ENCODE measurements at regions not wholly inside any gene's neighbourhood (a gene's known extent, or its start where the extent isn't known, plus 50 kb on each side); places are given as distances from the start of the nearest gene placed in this dataset.

GRCh38 chr6:147651249-147652063 lies 143.0 kb downstream of the SAMD5 start:
- DNase-seq (ENCODE audit: low read depth in 1 of 2, low spot score in 2 of 2) = peak; percentile 77 to 84
- Histone ChIP-seq H3K27me3 (replicated peaks) (no peaks in the 10 kb centered on the region), H3K4me1 (replicated peaks) (peaks cover 72% of the 10 kb centered on the region), H3K4me3 (no peak overlapping the region), H3K9me3 (replicated peaks) (no peaks in the 10 kb centered on the region), H3K36me3 (no peaks in the 10 kb centered on the region), H3K27ac (peak overlapping the region; percentile 84)

GRCh38 chr6:147653631-147654030 lies 145.1 kb downstream of the SAMD5 start:
- H3K9me3 ChIP-seq (replicated peaks) = no peaks in the 10 kb centered on the region
- peaks cover 63% of the 10 kb centered on the region for H3K4me1 ChIP-seq (replicated peaks)
- no peak for DNase-seq (ENCODE audit: low read depth in 1 of 2, low spot score in 2 of 2)
- H3K27me3 ChIP-seq (replicated peaks) = no peaks in the 10 kb centered on the region
- H3K27ac ChIP-seq = peak overlapping the region; percentile 84
- no peak overlapping the region for H3K4me3 ChIP-seq
- no peaks in the 10 kb centered on the region for H3K36me3 ChIP-seq

GRCh38 chr6:147654103-147654845 lies 145.8 kb downstream of the SAMD5 start:
- Histone ChIP-seq H3K4me3 (no peak overlapping the region), H3K9me3 (replicated peaks) (no peaks in the 10 kb centered on the region), H3K27ac (peak overlapping the region; percentile 84), H3K27me3 (replicated peaks) (no peaks in the 10 kb centered on the region), H3K4me1 (replicated peaks) (peaks cover 57% of the 10 kb centered on the region), H3K36me3 (no peaks in the 10 kb centered on the region)
- DNase-seq (ENCODE audit: low read depth in 1 of 2, low spot score in 2 of 2) = peak in 1 of 2 experiments; percentile 82

- H3K4me1 ChIP-seq (replicated peaks) = peaks cover 1% of the 10 kb centered on the region; the same call in 1 of the 2 replicates
- H3K9me3 ChIP-seq (replicated peaks) = no peaks in the 10 kb centered on the region
- no peaks in the 10 kb centered on the region for H3K27me3 ChIP-seq (replicated peaks)
- no peak for DNase-seq (ENCODE audit: low read depth in 1 of 2, low spot score in 2 of 2)
- no peaks in the 10 kb centered on the region for H3K36me3 ChIP-seq
- H3K4me3 ChIP-seq = no peak overlapping the region
- no peak overlapping the region for H3K27ac ChIP-seq
Measured at GRCh38 chr6:147660334-147661311, 152.1 kb downstream of the SAMD5 start.

GRCh38 chr6:147662646-147663045 lies 154.2 kb downstream of the SAMD5 start:
- no peaks in the 10 kb centered on the region for H3K9me3 ChIP-seq (replicated peaks)
- no peaks in the 10 kb centered on the region for H3K36me3 ChIP-seq
- H3K4me3 ChIP-seq = no peak overlapping the region
- no peaks in the 10 kb centered on the region for H3K27me3 ChIP-seq (replicated peaks)
- no peaks in the 10 kb centered on the region for H3K4me1 ChIP-seq (replicated peaks)
- DNase-seq (ENCODE audit: low read depth in 1 of 2, low spot score in 2 of 2) = no peak
- H3K27ac ChIP-seq = no peak overlapping the region

GRCh38 chr6:147664092-147664491 lies 155.6 kb downstream of the SAMD5 start:
- Histone ChIP-seq H3K27me3 (replicated peaks) (no peaks in the 10 kb centered on the region), H3K4me1 (replicated peaks) (no peaks in the 10 kb centered on the region)
- no peak for DNase-seq (ENCODE audit: low read depth in 1 of 2, low spot score in 2 of 2)

GRCh38 chr6:147666255-147666654 lies 157.8 kb downstream of the SAMD5 start:
- H3K4me1 ChIP-seq (replicated peaks) = no peaks in the 10 kb centered on the region
- DNase-seq (ENCODE audit: low read depth in 1 of 2, low spot score in 2 of 2) = no peak
- no peak overlapping the region for H3K27ac ChIP-seq
- H3K36me3 ChIP-seq = no peaks in the 10 kb centered on the region
- H3K9me3 ChIP-seq (replicated peaks) = 0 out of 2 replicates have a peak, but pooled peaks cover 2% of the 10 kb centered on the region
- no peak overlapping the region for H3K4me3 ChIP-seq
- H3K27me3 ChIP-seq (replicated peaks) = no peaks in the 10 kb centered on the region

More at GRCh38 chr6:147664092-147664491, 155.6 kb downstream of the SAMD5 start:
- Histone ChIP-seq H3K27ac (no peak overlapping the region), H3K9me3 (replicated peaks) (no peaks in the 10 kb centered on the region), H3K4me3 (no peak overlapping the region), H3K36me3 (no peaks in the 10 kb centered on the region)

GRCh38 chr6:147667082-147667481 lies 158.6 kb downstream of the SAMD5 start:
- no peak overlapping the region for H3K4me3 ChIP-seq
- H3K9me3 ChIP-seq (replicated peaks) = 0 out of 2 replicates have a peak, but pooled peaks cover 2% of the 10 kb centered on the region
- DNase-seq (ENCODE audit: low read depth in 1 of 2, low spot score in 2 of 2) = no peak
- no peak overlapping the region for H3K27ac ChIP-seq
- H3K36me3 ChIP-seq = no peaks in the 10 kb centered on the region
- H3K4me1 ChIP-seq (replicated peaks) = no peaks in the 10 kb centered on the region
- no peaks in the 10 kb centered on the region for H3K27me3 ChIP-seq (replicated peaks)

GRCh38 chr6:147674099-147674498 lies 165.6 kb downstream of the SAMD5 start:
- Histone ChIP-seq H3K4me3 (no peak overlapping the region), H3K27ac (no peak overlapping the region), H3K4me1 (replicated peaks) (no peaks in the 10 kb centered on the region), H3K36me3 (no peaks in the 10 kb centered on the region), H3K9me3 (replicated peaks) (0 out of 2 replicates have a peak, but pooled peaks cover 2% of the 10 kb centered on the region), H3K27me3 (replicated peaks) (no peaks in the 10 kb centered on the region)
- no peak for DNase-seq (ENCODE audit: low read depth in 1 of 2, low spot score in 2 of 2)

- Histone ChIP-seq H3K4me1 (replicated peaks) (no peaks in the 10 kb centered on the region), H3K9me3 (replicated peaks) (0 out of 2 replicates have a peak, but pooled peaks cover 2% of the 10 kb centered on the region), H3K4me3 (no peak overlapping the region), H3K27me3 (replicated peaks) (no peaks in the 10 kb centered on the region), H3K36me3 (no peaks in the 10 kb centered on the region), H3K27ac (no peak overlapping the region)
- no peak for DNase-seq (ENCODE audit: low read depth in 1 of 2, low spot score in 2 of 2)
Measured at GRCh38 chr6:147674794-147675193, 166.3 kb downstream of the SAMD5 start.

GRCh38 chr6:147675281-147675680 lies 166.8 kb downstream of the SAMD5 start:
- H3K4me3 ChIP-seq = no peak overlapping the region
- H3K36me3 ChIP-seq = no peaks in the 10 kb centered on the region
- no peak for DNase-seq (ENCODE audit: low read depth in 1 of 2, low spot score in 2 of 2)
- no peaks in the 10 kb centered on the region for H3K4me1 ChIP-seq (replicated peaks)
- H3K9me3 ChIP-seq (replicated peaks) = 0 out of 2 replicates have a peak, but pooled peaks cover 2% of the 10 kb centered on the region
- no peaks in the 10 kb centered on the region for H3K27me3 ChIP-seq (replicated peaks)
- no peak overlapping the region for H3K27ac ChIP-seq

GRCh38 chr6:147676495-147677199 lies 168.2 kb downstream of the SAMD5 start:
- no peak overlapping the region for H3K4me3 ChIP-seq
- H3K27me3 ChIP-seq (replicated peaks) = no peaks in the 10 kb centered on the region
- no peaks in the 10 kb centered on the region for H3K4me1 ChIP-seq (replicated peaks)
- no peaks in the 10 kb centered on the region for H3K36me3 ChIP-seq
- H3K27ac ChIP-seq = no peak overlapping the region
- no peak for DNase-seq (ENCODE audit: low read depth in 1 of 2, low spot score in 2 of 2)
- H3K9me3 ChIP-seq (replicated peaks) = no peaks in the 10 kb centered on the region

- Histone ChIP-seq H3K27ac (no peak overlapping the region), H3K27me3 (replicated peaks) (no peaks in the 10 kb centered on the region)
Measured at GRCh38 chr6:147677647-147678046, 169.2 kb downstream of the SAMD5 start.

More at GRCh38 chr6:147677647-147678046, 169.2 kb downstream of the SAMD5 start:
- Histone ChIP-seq H3K36me3 (no peaks in the 10 kb centered on the region), H3K9me3 (replicated peaks) (no peaks in the 10 kb centered on the region), H3K4me3 (no peak overlapping the region), H3K4me1 (replicated peaks) (no peaks in the 10 kb centered on the region)
- no peak for DNase-seq (ENCODE audit: low read depth in 1 of 2, low spot score in 2 of 2)
